ENCODE measurements at regions not wholly inside any gene's neighbourhood (a gene's known extent, or its start where the extent isn't known, plus 50 kb on each side); places are given as distances from the start of the nearest gene placed in this dataset.

DNA sequence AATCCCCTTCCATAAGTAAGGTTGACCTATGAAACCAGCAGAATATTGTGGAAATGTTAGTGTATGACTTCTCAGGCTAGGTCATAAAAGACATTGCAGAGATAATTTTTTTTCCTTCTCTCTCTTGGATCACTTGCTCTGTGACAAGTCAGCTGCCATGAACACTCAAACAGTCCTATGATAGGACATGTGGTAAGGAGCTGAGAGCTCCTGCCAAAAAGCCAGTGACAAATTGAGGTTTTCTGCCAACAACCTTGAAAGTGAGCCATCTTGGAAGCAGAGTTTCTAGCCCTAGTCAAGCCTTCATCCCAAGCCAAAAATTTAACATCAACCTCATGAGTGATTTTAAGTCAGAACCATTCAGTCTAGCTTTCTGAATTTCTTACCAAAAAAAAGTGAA lies 270.9 kb upstream of the NBEA start:
- H4K5ac ChIP-seq (ENCODE audit: low read depth, low read length): no peak overlapping the region
- no peak overlapping the region for H2AK9ac ChIP-seq (replicated peaks; ENCODE audit: low read depth, low read length, poor library complexity)
- CTCF ChIA-PET: interaction anchor here (1.1 kb wide), 1 partner anchor 871 kb away, joined by 3 read pairs; no protein-coding TSS in a partner anchor
- no peak for DNase-seq
- no peak overlapping the region for H2BK15ac ChIP-seq (ENCODE audit: low read depth, low read length)
- H4K20me1 ChIP-seq (ENCODE audit: insufficient read depth, low read length): no peaks in the 10 kb centered on the region
- dilution Hi-C loops (cut with HindIII; ENCODE audit: low sequenced_read_pairs, unreplicated experiment) (no loop called here), intact Hi-C loops (cut with micrococcal nuclease) (no loop called here), in situ Hi-C loops (cut with MboI; ENCODE audit: low sequenced_read_pairs) (no loop called here)
- POLR2A ChIA-PET (ENCODE audit: unreplicated experiment): no interaction called here
- H3K9ac ChIP-seq (ENCODE audit: low read depth, low read length): no peak overlapping the region
- no peak overlapping the region for H2AFZ ChIP-seq (replicated peaks; ENCODE audit: low read length, poor library complexity)
- H3K23ac ChIP-seq (ENCODE audit: low read depth, low read length): no peak overlapping the region
- H4K91ac ChIP-seq (ENCODE audit: insufficient read depth, low read depth, low read length): no peak overlapping the region
- H3K4ac ChIP-seq (ENCODE audit: low read depth, low read length): no peak overlapping the region
- no peak overlapping the region for H2BK120ac ChIP-seq (ENCODE audit: low read depth, low read length)
- no peaks in the 10 kb centered on the region for H3K79me1 ChIP-seq (ENCODE audit: low read depth in 1 of 2, low read length in 2 of 2)
- H2AK5ac ChIP-seq (ENCODE audit: low read depth, low read length): no peak overlapping the region
- no peak overlapping the region for H4K8ac ChIP-seq (ENCODE audit: low read depth in 2 of 2, low read length in 2 of 2)
- no peak for ATAC-seq (ENCODE audit: low read depth)
- no peak overlapping the region for H2BK20ac ChIP-seq (ENCODE audit: low read depth, low read length)
- H3K4me3 ChIP-seq (ENCODE audit: insufficient read depth, low read depth, low read length): no peak overlapping the region
- H3K36me3 ChIP-seq (ENCODE audit: control insufficient read depth, insufficient read depth, low read length): no peaks in the 10 kb centered on the region
- no peak overlapping the region for H3K27ac ChIP-seq (ENCODE audit: insufficient read depth, low read length)
- no TSS peak for BruUV-seq (replicated peaks)
- no peak overlapping the region for H3K18ac ChIP-seq (ENCODE audit: low read depth, low read length)
- no peaks in the 10 kb centered on the region for H3K9me3 ChIP-seq (ENCODE audit: control insufficient read depth, insufficient read depth, low read length)
- no peaks in the 10 kb centered on the region for H3K9me1 ChIP-seq (ENCODE audit: insufficient read depth, low read length)
- no peaks in the 10 kb centered on the region for H3K4me1 ChIP-seq (ENCODE audit: control insufficient read depth, insufficient read depth, low read length)
- H3K27me3 ChIP-seq (ENCODE audit: control insufficient read depth, insufficient read depth, low read length): no peaks in the 10 kb centered on the region
- H3K56ac ChIP-seq (ENCODE audit: extremely low read depth, insufficient read depth, low read length): no peak overlapping the region
- no peak overlapping the region for H2BK5ac ChIP-seq (ENCODE audit: low read depth, low read length, poor library complexity, severe bottlenecking)
- H3K4me2 ChIP-seq (ENCODE audit: low read depth, low read length): no peak overlapping the region
- no peak overlapping the region for H3K14ac ChIP-seq (replicated peaks; ENCODE audit: low read depth, low read length)
- TF ChIP-seq RCOR1 (IDR thresholded peaks at IDR 0.05; ENCODE audit: insufficient replicate concordance, low read length) (no peak), SMC3 (IDR thresholded peaks at IDR 0.05; ENCODE audit: low read depth, low read length) (no peak), CEBPB (IDR thresholded peaks at IDR 0.05; ENCODE audit: low read depth, low read length) (no peak), FOS (IDR thresholded peaks at IDR 0.05; ENCODE audit: low read depth, low read length) (no peak), MAFK (IDR thresholded peaks at IDR 0.05; ENCODE audit: low read depth, low read length) (no peak), USF2 (IDR thresholded peaks at IDR 0.05; ENCODE audit: low read depth, low read length) (no peak), CHD1 (IDR thresholded peaks at IDR 0.05; ENCODE audit: low read depth, low read length) (no peak), RFX5 (IDR thresholded peaks at IDR 0.05; ENCODE audit: low read depth, low read length) (no peak), NFE2L2 (IDR thresholded peaks at IDR 0.05; ENCODE audit: low read depth, low read length) (no peak), POLR2A (IDR thresholded peaks at IDR 0.05; ENCODE audit: low read depth, low read length) (no peak), ELK1 (IDR thresholded peaks at IDR 0.05; ENCODE audit: borderline replicate concordance, low read depth, low read length) (no peak), BHLHE40 (IDR thresholded peaks at IDR 0.05; ENCODE audit: low read depth, low read length) (no peak), RAD21 (IDR thresholded peaks at IDR 0.05; ENCODE audit: low read length) (no peak), MXI1 (IDR thresholded peaks at IDR 0.05; ENCODE audit: borderline replicate concordance, low read depth, low read length) (no peak), MAZ (IDR thresholded peaks at IDR 0.05; ENCODE audit: borderline replicate concordance, low read depth, low read length) (no peak)
- TF ChIP-seq, protein P1, sequence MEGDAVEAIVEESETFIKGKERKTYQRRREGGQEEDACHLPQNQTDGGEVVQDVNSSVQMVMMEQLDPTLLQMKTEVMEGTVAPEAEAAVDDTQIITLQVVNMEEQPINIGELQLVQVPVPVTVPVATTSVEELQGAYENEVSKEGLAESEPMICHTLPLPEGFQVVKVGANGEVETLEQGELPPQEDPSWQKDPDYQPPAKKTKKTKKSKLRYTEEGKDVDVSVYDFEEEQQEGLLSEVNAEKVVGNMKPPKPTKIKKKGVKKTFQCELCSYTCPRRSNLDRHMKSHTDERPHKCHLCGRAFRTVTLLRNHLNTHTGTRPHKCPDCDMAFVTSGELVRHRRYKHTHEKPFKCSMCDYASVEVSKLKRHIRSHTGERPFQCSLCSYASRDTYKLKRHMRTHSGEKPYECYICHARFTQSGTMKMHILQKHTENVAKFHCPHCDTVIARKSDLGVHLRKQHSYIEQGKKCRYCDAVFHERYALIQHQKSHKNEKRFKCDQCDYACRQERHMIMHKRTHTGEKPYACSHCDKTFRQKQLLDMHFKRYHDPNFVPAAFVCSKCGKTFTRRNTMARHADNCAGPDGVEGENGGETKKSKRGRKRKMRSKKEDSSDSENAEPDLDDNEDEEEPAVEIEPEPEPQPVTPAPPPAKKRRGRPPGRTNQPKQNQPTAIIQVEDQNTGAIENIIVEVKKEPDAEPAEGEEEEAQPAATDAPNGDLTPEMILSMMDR (conservative IDR thresholded peaks at IDR 0.05; ENCODE audit: low read depth, low read length): no peak

Data from IMR-90 (cell line).